HCT116 (cell line): ENCODE measurements at regions not wholly inside any gene's neighbourhood (a gene's known extent, or its start where the extent isn't known, plus 50 kb on each side); places are given as distances from the start of the nearest gene placed in this dataset.

Source experiments
- ATAC-seq: fragments of 200-7000 bp; cut with Tn5 transposase; 2 replicates; pipeline ENCODE4 v1.9.1; 2020; ENCODE audit warnings: mild to moderate bottlenecking, moderate library complexity
- BruUV-seq: library from RNA; stranded (reverse); fragments of 400-500 nt; replicated peaks from 2 replicates; lab custom pipeline; 2021; lab: Mats Ljungman, UMichigan
- CTCF ChIA-PET: fragments of 300-600 bp; sonication (Branson Sonifier 250); formaldehyde crosslinking; loops from one replicate; lab custom pipeline; 2021; ENCODE audit warnings: antibody characterized with exemption; lab: Charles Lee
- POLR2A ChIA-PET: fragments of 300-600, 350-600 bp; sonication (Branson Sonifier 250); formaldehyde crosslinking; loops from one replicate; lab custom pipeline; 2021; ENCODE audit warnings: antibody characterized with exemption; lab: Charles Lee
- RAD21 ChIA-PET, 2 experiments: fragments of 300-600 bp; sonication (Branson Sonifier 250); formaldehyde crosslinking; loops; one replicate each; lab custom pipeline; 2023; ENCODE audit warnings: low total read pairs in 2 of 2; ENCODE audit not compliant: uncharacterized antibody in 2 of 2, unreplicated experiment in 2 of 2, low non-redundant PET in 1 of 2; lab: Charles Lee
- DNase-seq: peaks from one replicate; pipeline ENCODE4 v3.0.0-alpha.2; 2010; ENCODE audit warnings: low read depth, low spot score
- H2AFZ ChIP-seq: fragments of 200-600 bp; shearing (Covaris generic), sonication (generic); 2 replicates; pipeline ENCODE4 v1.6.1; 2017; ENCODE audit warnings: low read depth, mixed run types, mixed read lengths, antibody characterized with exemption, low read length; ENCODE audit not compliant: poor library complexity, severe bottlenecking
- H3K27ac ChIP-seq: 2 replicates; pipeline ENCODE4 v1.5.1; 2012; ENCODE audit warnings: low read depth, low read length
- H3K27me3 ChIP-seq: fragments of 200-600 bp; sonication (generic); 2 replicates; pipeline ENCODE4 v1.6.1; 2016; ENCODE audit warnings: mixed run types, low read length, mixed read lengths; ENCODE audit not compliant: insufficient read depth
- H3K36me3 ChIP-seq, 2 experiments: fragments of 200-500 bp in 1 of 2; fragments of 200-600 bp in 1 of 2; sonication (Bioruptor generic) in 1 of 2; sonication (generic) in 1 of 2; 2 replicates each; pipeline versions ENCODE4 v1.5.1 to v1.6.1; 2014 to 2016; ENCODE audit warnings: low read length in 2 of 2, inconsistent platforms in 1 of 2, mixed read lengths in 1 of 2, mixed run types in 1 of 2; ENCODE audit not compliant: insufficient read depth in 2 of 2, control insufficient read depth in 1 of 2
- H3K4me1 ChIP-seq, 2 experiments: fragments of 200-600 bp in 1 of 2; sonication (generic) in 1 of 2; 2 replicates each; pipeline versions ENCODE4 v1.5.1 to v1.6.1; 2012 to 2017; ENCODE audit warnings: low read length in 2 of 2, inconsistent platforms in 1 of 2, mild to moderate bottlenecking in 1 of 2, mixed read lengths in 1 of 2, mixed run types in 1 of 2, moderate library complexity in 1 of 2; ENCODE audit not compliant: insufficient read depth in 2 of 2, control insufficient read depth in 1 of 2
- H3K4me2 ChIP-seq: fragments of 200-600 bp; sonication (generic); 2 replicates; pipeline ENCODE4 v1.6.1; 2017; ENCODE audit warnings: mixed run types, low read length, mixed read lengths
- H3K4me3 ChIP-seq, 2 experiments: fragments of 200-600 bp in 1 of 2; sonication (generic) in 1 of 2; replicated peaks in 1 of 2; 2 replicates each; pipeline ENCODE4 v1.5.1; 2011 to 2016; ENCODE audit warnings: low read length in 2 of 2, control low read depth in 1 of 2, low read depth in 1 of 2, mild to moderate bottlenecking in 1 of 2, mixed read lengths in 1 of 2, mixed run types in 1 of 2
- H3K79me2 ChIP-seq: fragments of 200-600 bp; sonication (generic); 2 replicates; pipeline ENCODE4 v1.6.1; 2017; ENCODE audit warnings: mild to moderate bottlenecking, mixed run types, low read length, moderate library complexity, mixed read lengths; ENCODE audit not compliant: insufficient read depth
- H3K9ac ChIP-seq: fragments of 200-600 bp; sonication (generic); 2 replicates; pipeline ENCODE4 v1.6.1; 2016; ENCODE audit warnings: low read length, mixed read lengths
- H3K9me2 ChIP-seq: fragments of 200-600 bp; sonication (generic), shearing (Covaris generic); 2 replicates; pipeline ENCODE4 v1.6.1; 2017; ENCODE audit warnings: mixed run types, mild to moderate bottlenecking, moderate library complexity; ENCODE audit not compliant: insufficient read depth
- H3K9me3 ChIP-seq, 2 experiments: fragments of 200-500 bp in 1 of 2; fragments of 200-600 bp in 1 of 2; sonication (Bioruptor generic) in 1 of 2; sonication (generic) in 1 of 2; 2 replicates each; pipeline ENCODE4 v1.6.1; 2014 to 2017; ENCODE audit warnings: low read length in 2 of 2, mixed read lengths in 2 of 2, inconsistent platforms in 1 of 2, low read depth in 1 of 2, mild to moderate bottlenecking in 1 of 2, mixed run types in 1 of 2, moderate library complexity in 1 of 2; ENCODE audit not compliant: control insufficient read depth in 1 of 2, insufficient read depth in 1 of 2
- H4K20me1 ChIP-seq: fragments of 200-600 bp; sonication (generic), shearing (Covaris generic); 2 replicates; pipeline ENCODE4 v1.6.1; 2017; ENCODE audit warnings: mixed run types, mild to moderate bottlenecking, moderate library complexity; ENCODE audit not compliant: insufficient read depth
- CEBPB ChIP-seq: IDR thresholded peaks from 2 replicates; pipeline ENCODE4 v1.6.1; 2012; ENCODE audit warnings: low read depth
- ELF1 ChIP-seq: IDR thresholded peaks from 2 replicates; pipeline ENCODE4 v1.6.1; 2012; ENCODE audit warnings: low read depth, borderline replicate concordance
- FOSL1 ChIP-seq: IDR thresholded peaks from 2 replicates; pipeline ENCODE4 v1.6.1; 2012; ENCODE audit warnings: low read depth
- JUND ChIP-seq: IDR thresholded peaks from 2 replicates; pipeline ENCODE4 v1.6.1; 2012
- SP1 ChIP-seq: IDR thresholded peaks from 2 replicates; pipeline ENCODE4 v1.6.1; 2012; ENCODE audit warnings: low read depth
- SRF ChIP-seq: IDR thresholded peaks from 2 replicates; pipeline ENCODE4 v1.6.1; 2012; ENCODE audit warnings: low read depth
- ZFX ChIP-seq: fragments of 450-650 bp; IDR thresholded peaks from 2 replicates; pipeline ENCODE4 v1.6.1; 2017
- ZNF274 ChIP-seq: fragments of 200-500 bp; sonication (Bioruptor generic); IDR thresholded peaks from 2 replicates; pipeline ENCODE4 v1.6.1; 2014; ENCODE audit warnings: mild to moderate bottlenecking, low read depth, low read length, inconsistent platforms
- intact Hi-C: fragments of 100-400 bp; cut with micrococcal nuclease; formaldehyde crosslinking; loops from 2 replicates; pipeline ENCODE4 v1.10.0; 2022
- TF ChIP-seq, protein P1 (sequence below), 3 experiments: fragments of 200-600 bp in 1 of 3; sonication (generic) in 1 of 3; IDR thresholded peaks in 2 of 3; conservative IDR thresholded peaks in 1 of 3; 2 replicates each; pipeline ENCODE4 v1.5.1; 2012 to 2017; ENCODE audit warnings: low read depth in 2 of 3, low read length in 2 of 3, antibody characterized with exemption in 1 of 3, borderline replicate concordance in 1 of 3, control low read depth in 1 of 3, mild to moderate bottlenecking in 1 of 3, mixed read lengths in 1 of 3, mixed run types in 1 of 3, moderate library complexity in 1 of 3; ENCODE audit not compliant: insufficient read depth in 1 of 3

DNA sequence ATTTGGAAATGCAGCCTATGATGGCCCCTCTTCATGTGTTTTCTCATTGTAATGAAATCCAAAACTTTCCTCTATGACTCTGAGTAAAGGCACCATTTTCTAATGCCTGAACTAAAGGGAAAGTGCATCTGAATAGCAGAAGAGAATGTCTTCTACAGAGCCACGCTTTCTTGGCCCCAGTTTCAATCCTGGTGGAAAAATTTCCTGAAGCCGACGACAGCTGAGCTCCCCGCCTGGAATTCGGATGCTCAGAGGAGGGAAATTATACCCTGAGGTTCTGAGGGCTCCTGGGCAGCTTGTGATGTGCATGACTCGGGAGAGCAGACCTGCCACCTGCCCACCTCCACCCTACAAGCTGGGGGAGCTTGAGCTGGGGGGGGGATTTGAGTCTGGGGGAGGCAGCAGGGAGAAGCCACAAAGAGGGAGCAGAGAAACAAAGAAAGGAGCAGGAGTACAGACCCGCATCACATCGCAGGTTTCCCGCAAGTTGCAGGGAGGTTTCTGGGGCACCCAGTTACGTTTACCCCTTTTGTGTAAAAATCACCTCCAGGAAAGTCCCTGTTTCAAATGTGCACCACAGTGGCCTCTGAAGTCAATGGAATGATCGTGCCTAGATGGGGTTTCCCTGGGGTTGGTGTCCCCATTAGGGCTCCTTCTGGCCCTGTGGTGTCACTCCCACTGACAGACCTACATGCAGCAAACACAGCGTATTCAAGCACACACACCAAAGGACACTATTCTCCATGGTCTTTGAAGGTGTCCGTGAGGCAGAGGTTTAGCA lies 145.6 kb upstream of the RBPJ start:
- Histone ChIP-seq H3K4me1 (no peaks in the 10 kb centered on the region), H3K9me3 (no peaks in the 10 kb centered on the region), H3K27me3 (no peaks in the 10 kb centered on the region), H3K79me2 (no peaks in the 10 kb centered on the region), H3K9ac (no peak overlapping the region), H3K36me3 (no peaks in the 10 kb centered on the region), H4K20me1 (no peaks in the 10 kb centered on the region), H3K4me2 (no peak overlapping the region), H3K4me3 (no peak overlapping the region), H3K27ac (no peak overlapping the region), H3K9me2 (no peaks in the 10 kb centered on the region), H2AFZ (no peak overlapping the region)
- intact Hi-C loops = no loop called here
- no peak for TF ChIP-seq CEBPB
- TF ChIP-seq FOSL1 = no peak
- DNase-seq (no peak), ATAC-seq (no peak)
- RAD21 ChIA-PET = no interaction called here
- CTCF ChIA-PET = interaction anchor here (3.1 kb wide), 1 partner anchor 14 kb away, joined by 9 read pairs; no protein-coding TSS in a partner anchor
- POLR2A ChIA-PET = no interaction called here
- BruUV-seq = no TSS peak

- Histone ChIP-seq H3K4me1 (no peaks in the 10 kb centered on the region), H3K27me3 (no peaks in the 10 kb centered on the region), H2AFZ (no peak overlapping the region), H3K79me2 (no peaks in the 10 kb centered on the region), H3K4me3 (no peak overlapping the region), H4K20me1 (no peaks in the 10 kb centered on the region), H3K9me2 (no peaks in the 10 kb centered on the region), H3K27ac (no peak overlapping the region), H3K36me3 (no peaks in the 10 kb centered on the region), H3K9ac (no peak overlapping the region), H3K9me3 (no peaks in the 10 kb centered on the region), H3K4me2 (no peak overlapping the region)
- DNase-seq (no peak), ATAC-seq (no peak)
- ChIA-PET CTCF (no interaction called here), POLR2A (no interaction called here), RAD21 (no interaction called here)
- intact Hi-C loops = no loop called here
- TF ChIP-seq ZNF274 (no peak), JUND (no peak), SP1 (no peak), ELF1 (no peak), SRF (no peak), ZFX (no peak)
- TF ChIP-seq, protein P1, sequence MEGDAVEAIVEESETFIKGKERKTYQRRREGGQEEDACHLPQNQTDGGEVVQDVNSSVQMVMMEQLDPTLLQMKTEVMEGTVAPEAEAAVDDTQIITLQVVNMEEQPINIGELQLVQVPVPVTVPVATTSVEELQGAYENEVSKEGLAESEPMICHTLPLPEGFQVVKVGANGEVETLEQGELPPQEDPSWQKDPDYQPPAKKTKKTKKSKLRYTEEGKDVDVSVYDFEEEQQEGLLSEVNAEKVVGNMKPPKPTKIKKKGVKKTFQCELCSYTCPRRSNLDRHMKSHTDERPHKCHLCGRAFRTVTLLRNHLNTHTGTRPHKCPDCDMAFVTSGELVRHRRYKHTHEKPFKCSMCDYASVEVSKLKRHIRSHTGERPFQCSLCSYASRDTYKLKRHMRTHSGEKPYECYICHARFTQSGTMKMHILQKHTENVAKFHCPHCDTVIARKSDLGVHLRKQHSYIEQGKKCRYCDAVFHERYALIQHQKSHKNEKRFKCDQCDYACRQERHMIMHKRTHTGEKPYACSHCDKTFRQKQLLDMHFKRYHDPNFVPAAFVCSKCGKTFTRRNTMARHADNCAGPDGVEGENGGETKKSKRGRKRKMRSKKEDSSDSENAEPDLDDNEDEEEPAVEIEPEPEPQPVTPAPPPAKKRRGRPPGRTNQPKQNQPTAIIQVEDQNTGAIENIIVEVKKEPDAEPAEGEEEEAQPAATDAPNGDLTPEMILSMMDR (IDR thresholded peaks at IDR 0.05 in 2 of 3, conservative IDR thresholded peaks at IDR 0.05 in 1 of 3; ENCODE audit: borderline replicate concordance in 1 of 3, insufficient read depth in 1 of 3, low read depth in 2 of 3, low read length in 2 of 3) = no peak
- no TSS peak for BruUV-seq
Measured at GRCh38 chr4:26175905-26176470, 144.8 kb upstream of the RBPJ start.
